ENCODE measurements at regions not wholly inside any gene's neighbourhood (a gene's known extent, or its start where the extent isn't known, plus 50 kb on each side); places are given as distances from the start of the nearest gene placed in this dataset.

DNA sequence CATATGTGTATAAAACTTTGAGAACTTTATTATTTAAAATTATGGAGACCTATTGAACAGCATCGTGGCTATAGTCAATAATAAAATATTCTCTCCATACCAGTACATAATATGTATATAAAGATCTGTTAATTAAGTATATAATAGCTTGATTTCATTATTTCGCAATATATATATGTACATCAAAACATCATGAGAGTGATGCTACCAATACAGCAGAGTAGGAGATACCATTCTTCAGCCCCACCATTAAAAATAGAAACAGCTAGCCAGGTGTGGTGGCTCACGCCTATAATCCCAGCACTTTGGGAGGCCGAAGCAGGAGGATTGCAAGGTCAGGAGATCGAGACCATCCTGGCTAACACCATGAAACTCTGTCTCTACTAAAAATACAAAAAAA, 1755.3 kb upstream of the SPRY2 start:
- no peak overlapping the region for H3K9ac ChIP-seq
- no peaks in the 10 kb centered on the region for H3K9me3 ChIP-seq (ENCODE audit: control insufficient read depth, low read length)
- H3K4me1 ChIP-seq: no peaks in the 10 kb centered on the region
- H2AFZ ChIP-seq: no peak overlapping the region
- TF ChIP-seq, protein P1, sequence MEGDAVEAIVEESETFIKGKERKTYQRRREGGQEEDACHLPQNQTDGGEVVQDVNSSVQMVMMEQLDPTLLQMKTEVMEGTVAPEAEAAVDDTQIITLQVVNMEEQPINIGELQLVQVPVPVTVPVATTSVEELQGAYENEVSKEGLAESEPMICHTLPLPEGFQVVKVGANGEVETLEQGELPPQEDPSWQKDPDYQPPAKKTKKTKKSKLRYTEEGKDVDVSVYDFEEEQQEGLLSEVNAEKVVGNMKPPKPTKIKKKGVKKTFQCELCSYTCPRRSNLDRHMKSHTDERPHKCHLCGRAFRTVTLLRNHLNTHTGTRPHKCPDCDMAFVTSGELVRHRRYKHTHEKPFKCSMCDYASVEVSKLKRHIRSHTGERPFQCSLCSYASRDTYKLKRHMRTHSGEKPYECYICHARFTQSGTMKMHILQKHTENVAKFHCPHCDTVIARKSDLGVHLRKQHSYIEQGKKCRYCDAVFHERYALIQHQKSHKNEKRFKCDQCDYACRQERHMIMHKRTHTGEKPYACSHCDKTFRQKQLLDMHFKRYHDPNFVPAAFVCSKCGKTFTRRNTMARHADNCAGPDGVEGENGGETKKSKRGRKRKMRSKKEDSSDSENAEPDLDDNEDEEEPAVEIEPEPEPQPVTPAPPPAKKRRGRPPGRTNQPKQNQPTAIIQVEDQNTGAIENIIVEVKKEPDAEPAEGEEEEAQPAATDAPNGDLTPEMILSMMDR (IDR thresholded peaks at IDR 0.05): no peak
- H3K27ac ChIP-seq: no peak overlapping the region
- H3K27me3 ChIP-seq (ENCODE audit: control insufficient read depth, insufficient read depth, low read length): no peaks in the 10 kb centered on the region
- H3K4me3 ChIP-seq (ENCODE audit: low read depth, low read length): no peak overlapping the region
- no peaks in the 10 kb centered on the region for H3K79me2 ChIP-seq
- H3K4me2 ChIP-seq (ENCODE audit: low read length): no peak overlapping the region
- no peaks in the 10 kb centered on the region for H3K36me3 ChIP-seq (ENCODE audit: control insufficient read depth, insufficient read depth, low read length)

DNA sequence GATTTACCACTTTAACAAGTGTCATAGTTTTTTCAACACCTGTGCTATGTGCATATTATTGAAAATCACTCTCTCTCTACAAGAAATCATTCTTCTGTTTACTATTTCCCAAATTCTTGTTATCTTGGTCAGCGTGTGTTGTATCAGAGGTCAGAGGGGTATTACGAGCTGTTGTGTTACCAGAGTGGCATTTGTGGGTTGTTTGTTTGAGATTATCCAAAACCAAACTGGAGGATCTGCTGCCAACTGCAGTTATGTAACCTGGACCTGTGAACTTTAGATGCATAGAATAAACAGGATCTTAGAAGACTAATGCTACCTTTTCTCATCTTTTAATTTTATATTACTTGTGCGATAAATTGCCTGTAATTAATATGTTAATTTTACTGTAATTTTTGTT, 1751.4 kb upstream of the SPRY2 start:
- H3K79me2 ChIP-seq: no peaks in the 10 kb centered on the region
- H3K27me3 ChIP-seq (ENCODE audit: control insufficient read depth, insufficient read depth, low read length): no peaks in the 10 kb centered on the region
- no peaks in the 10 kb centered on the region for H3K4me1 ChIP-seq
- no peaks in the 10 kb centered on the region for H3K9me3 ChIP-seq (ENCODE audit: control insufficient read depth, low read length)
- H3K36me3 ChIP-seq (ENCODE audit: control insufficient read depth, insufficient read depth, low read length): no peaks in the 10 kb centered on the region
- H3K4me3 ChIP-seq (ENCODE audit: low read depth, low read length): no peak overlapping the region
- H3K4me2 ChIP-seq (ENCODE audit: low read length): no peak overlapping the region
- TF ChIP-seq, protein P1 (IDR thresholded peaks at IDR 0.05): no peak
- no peak overlapping the region for H2AFZ ChIP-seq
- H3K27ac ChIP-seq: no peak overlapping the region
- no peak overlapping the region for H3K9ac ChIP-seq

DNA sequence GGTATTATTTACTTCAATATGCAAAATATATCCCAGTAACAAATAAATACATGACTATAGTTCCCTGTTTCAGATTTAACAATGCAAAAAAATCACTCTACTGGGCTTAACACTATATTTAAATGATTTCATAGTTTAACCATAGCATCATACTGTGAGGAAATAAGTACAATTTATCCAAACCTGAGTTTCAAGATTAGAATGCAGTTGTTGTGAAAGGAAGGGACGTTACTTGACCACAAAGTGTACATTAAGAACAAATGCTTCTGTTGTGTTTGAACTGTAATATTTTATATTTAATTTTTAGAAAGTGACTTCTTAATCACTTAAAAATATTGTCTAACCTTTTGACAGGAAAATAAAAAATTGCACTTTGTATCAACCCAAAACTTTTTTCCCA, 1747.9 kb upstream of the SPRY2 start:
- Histone ChIP-seq H3K4me2 (ENCODE audit: low read length) (no peak overlapping the region), H3K4me3 (ENCODE audit: low read depth, low read length) (no peak overlapping the region), H3K9ac (no peak overlapping the region), H3K27ac (no peak overlapping the region), H3K27me3 (ENCODE audit: control insufficient read depth, insufficient read depth, low read length) (no peaks in the 10 kb centered on the region), H2AFZ (no peak overlapping the region), H3K4me1 (no peaks in the 10 kb centered on the region), H3K36me3 (ENCODE audit: control insufficient read depth, insufficient read depth, low read length) (no peaks in the 10 kb centered on the region), H3K9me3 (ENCODE audit: control insufficient read depth, low read length) (no peaks in the 10 kb centered on the region), H3K79me2 (no peaks in the 10 kb centered on the region)
- TF ChIP-seq, protein P1 (IDR thresholded peaks at IDR 0.05): no peak

DNA sequence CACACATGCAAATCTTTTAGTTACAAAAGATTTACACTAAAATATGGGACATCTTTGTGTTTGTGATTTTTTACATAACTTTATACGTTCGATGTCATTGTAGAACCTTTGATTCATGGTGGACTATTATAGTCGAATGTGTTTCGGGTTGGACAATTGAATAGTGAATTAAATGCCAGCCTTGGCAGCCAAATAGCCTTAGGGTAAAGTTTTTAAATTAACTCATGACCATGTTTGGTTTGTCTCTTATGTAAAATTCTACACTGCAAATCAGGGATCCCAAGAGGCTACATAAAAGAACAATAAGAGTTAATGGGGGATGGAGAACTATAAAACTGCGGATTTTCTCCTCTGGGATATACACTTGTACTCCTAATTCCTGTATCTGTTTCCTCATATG, 1735.6 kb upstream of the SPRY2 start:
- no peaks in the 10 kb centered on the region for H3K9me3 ChIP-seq (ENCODE audit: control insufficient read depth, low read length)
- no peak overlapping the region for H2AFZ ChIP-seq
- H3K4me3 ChIP-seq (ENCODE audit: low read depth, low read length): no peak overlapping the region
- H3K4me1 ChIP-seq: no peaks in the 10 kb centered on the region
- H3K9ac ChIP-seq: no peak overlapping the region
- no peaks in the 10 kb centered on the region for H3K79me2 ChIP-seq
- TF ChIP-seq, protein P1 (IDR thresholded peaks at IDR 0.05): no peak
- no peak overlapping the region for H3K4me2 ChIP-seq (ENCODE audit: low read length)
- H3K27me3 ChIP-seq (ENCODE audit: control insufficient read depth, insufficient read depth, low read length): no peaks in the 10 kb centered on the region
- no peak overlapping the region for H3K27ac ChIP-seq
- no peaks in the 10 kb centered on the region for H3K36me3 ChIP-seq (ENCODE audit: control insufficient read depth, insufficient read depth, low read length)

DNA sequence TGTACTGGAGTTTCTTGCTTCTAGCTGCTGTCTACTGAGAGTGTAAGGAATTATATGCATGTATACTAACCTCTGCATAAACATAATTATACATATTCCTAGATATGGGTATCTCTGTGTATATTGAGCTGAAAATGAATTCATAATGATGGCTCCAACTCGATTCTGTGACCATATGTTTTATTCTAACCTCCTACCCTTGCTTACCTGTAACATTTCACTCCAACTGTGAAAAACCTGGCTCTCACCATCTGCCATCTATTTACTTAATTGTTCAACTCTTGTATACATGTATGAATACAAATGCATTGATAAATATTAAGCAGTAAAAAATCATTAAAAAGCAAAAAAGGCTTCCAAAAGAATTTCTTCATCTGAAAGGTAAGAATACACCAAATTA, 1729.5 kb upstream of the SPRY2 start:
- Histone ChIP-seq H3K9me3 (ENCODE audit: control insufficient read depth, low read length) (no peaks in the 10 kb centered on the region), H3K27me3 (ENCODE audit: control insufficient read depth, insufficient read depth, low read length) (no peaks in the 10 kb centered on the region), H2AFZ (no peak overlapping the region), H3K4me1 (no peaks in the 10 kb centered on the region), H3K79me2 (no peaks in the 10 kb centered on the region), H3K9ac (no peak overlapping the region), H3K36me3 (ENCODE audit: control insufficient read depth, insufficient read depth, low read length) (no peaks in the 10 kb centered on the region), H3K4me2 (ENCODE audit: low read length) (no peak overlapping the region), H3K27ac (no peak overlapping the region), H3K4me3 (ENCODE audit: low read depth, low read length) (no peak overlapping the region)
- TF ChIP-seq, protein P1 (IDR thresholded peaks at IDR 0.05): no peak
